ENCODE measurements at regions not wholly inside any gene's neighbourhood (a gene's known extent, or its start where the extent isn't known, plus 50 kb on each side); places are given as distances from the start of the nearest gene placed in this dataset.

DNA sequence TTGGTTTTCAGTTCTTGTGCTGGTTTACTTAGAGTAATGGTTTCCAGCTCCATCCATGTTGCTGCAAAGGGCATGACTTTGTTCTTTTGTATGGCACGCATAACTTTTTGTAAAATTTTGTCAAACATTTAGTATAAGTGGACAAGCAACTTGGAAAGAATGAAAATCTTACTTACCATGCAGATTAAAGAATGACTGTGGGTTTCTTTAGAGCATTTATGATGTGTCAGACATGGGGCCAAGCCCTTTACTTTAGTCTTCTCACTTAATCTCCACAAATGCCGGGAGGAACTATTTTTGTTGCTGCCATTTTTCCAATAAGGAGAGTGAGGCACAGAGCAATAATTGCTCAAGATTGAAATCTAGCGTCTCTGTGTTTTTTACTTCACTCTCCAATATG lies 652.5 kb upstream of the TBX3 start (continued):
- TF ChIP-seq, protein P1, sequence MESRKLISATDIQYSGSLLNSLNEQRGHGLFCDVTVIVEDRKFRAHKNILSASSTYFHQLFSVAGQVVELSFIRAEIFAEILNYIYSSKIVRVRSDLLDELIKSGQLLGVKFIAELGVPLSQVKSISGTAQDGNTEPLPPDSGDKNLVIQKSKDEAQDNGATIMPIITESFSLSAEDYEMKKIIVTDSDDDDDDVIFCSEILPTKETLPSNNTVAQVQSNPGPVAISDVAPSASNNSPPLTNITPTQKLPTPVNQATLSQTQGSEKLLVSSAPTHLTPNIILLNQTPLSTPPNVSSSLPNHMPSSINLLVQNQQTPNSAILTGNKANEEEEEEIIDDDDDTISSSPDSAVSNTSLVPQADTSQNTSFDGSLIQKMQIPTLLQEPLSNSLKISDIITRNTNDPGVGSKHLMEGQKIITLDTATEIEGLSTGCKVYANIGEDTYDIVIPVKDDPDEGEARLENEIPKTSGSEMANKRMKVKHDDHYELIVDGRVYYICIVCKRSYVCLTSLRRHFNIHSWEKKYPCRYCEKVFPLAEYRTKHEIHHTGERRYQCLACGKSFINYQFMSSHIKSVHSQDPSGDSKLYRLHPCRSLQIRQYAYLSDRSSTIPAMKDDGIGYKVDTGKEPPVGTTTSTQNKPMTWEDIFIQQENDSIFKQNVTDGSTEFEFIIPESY (IDR thresholded peaks at IDR 0.05; ENCODE audit: borderline replicate concordance, low read depth): no peak
- TF ChIP-seq RFX5 (IDR thresholded peaks at IDR 0.05; ENCODE audit: low read length) (no peak), FOXM1 (IDR thresholded peaks at IDR 0.05; ENCODE audit: low read depth) (no peak), CHD2 (IDR thresholded peaks at IDR 0.05; ENCODE audit: low read length, partially characterized antibody) (no peak), EZH2phosphoT487 (IDR thresholded peaks at IDR 0.05; ENCODE audit: borderline replicate concordance, low read depth) (no peak), ELF1 (IDR thresholded peaks at IDR 0.05) (no peak), SMC3 (IDR thresholded peaks at IDR 0.05; ENCODE audit: low read depth, low read length) (no peak), GABPA (IDR thresholded peaks at IDR 0.05; ENCODE audit: low read depth) (no peak), RCOR1 (IDR thresholded peaks at IDR 0.05; ENCODE audit: low read length) (no peak)
- TF ChIP-seq, protein P2, sequence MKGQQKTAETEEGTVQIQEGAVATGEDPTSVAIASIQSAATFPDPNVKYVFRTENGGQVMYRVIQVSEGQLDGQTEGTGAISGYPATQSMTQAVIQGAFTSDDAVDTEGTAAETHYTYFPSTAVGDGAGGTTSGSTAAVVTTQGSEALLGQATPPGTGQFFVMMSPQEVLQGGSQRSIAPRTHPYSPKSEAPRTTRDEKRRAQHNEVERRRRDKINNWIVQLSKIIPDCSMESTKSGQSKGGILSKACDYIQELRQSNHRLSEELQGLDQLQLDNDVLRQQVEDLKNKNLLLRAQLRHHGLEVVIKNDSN (IDR thresholded peaks at IDR 0.05; ENCODE audit: borderline replicate concordance, low read depth): no peak
- TF ChIP-seq, protein P3, sequence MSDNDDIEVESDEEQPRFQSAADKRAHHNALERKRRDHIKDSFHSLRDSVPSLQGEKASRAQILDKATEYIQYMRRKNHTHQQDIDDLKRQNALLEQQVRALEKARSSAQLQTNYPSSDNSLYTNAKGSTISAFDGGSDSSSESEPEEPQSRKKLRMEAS (IDR thresholded peaks at IDR 0.05; ENCODE audit: low read depth): no peak

DNA sequence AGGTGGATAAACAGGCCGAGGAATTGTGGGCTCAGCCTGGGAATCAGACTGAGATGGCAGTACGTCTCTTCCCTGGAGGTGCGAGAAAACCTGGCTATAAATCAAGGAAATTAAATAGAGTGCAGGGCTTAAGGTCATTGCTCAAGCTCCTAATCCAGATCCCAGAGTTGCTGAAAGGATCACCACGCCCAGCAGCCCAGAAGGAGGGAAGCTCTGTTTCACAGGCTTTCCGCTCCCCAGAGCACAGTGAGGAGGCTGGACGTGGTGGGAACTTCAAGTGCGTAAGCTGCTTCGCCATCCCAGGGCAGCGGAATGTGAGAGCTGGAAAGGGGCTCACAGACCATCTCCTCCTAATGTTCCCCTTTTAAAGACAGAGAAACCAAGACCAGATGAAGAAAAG lies 651.6 kb upstream of the TBX3 start:
- Histone ChIP-seq H3K4me2 (no peak overlapping the region), H3K4me1 (ENCODE audit: control insufficient read depth in 1 of 2, insufficient read depth in 2 of 2, low read depth in 1 of 2, low read length in 1 of 2) (peaks cover 2 to 5% of the 10 kb centered on the region in 2 experiments; a peak in 2 of 4 replicates), H2AFZ (ENCODE audit: low read depth) (no peak overlapping the region), H3K27ac (ENCODE audit: low read depth in 2 of 2, low read length in 1 of 2) (no peak overlapping the region), H3F3A (replicated peaks; ENCODE audit: insufficient read depth) (peaks cover 8% of the 10 kb centered on the region), H3K9ac (no peak overlapping the region), H3K4me3 (ENCODE audit: low read depth in 2 of 2, low read length in 1 of 2) (no peak overlapping the region), H3K79me2 (ENCODE audit: insufficient read depth) (no peaks in the 10 kb centered on the region), H3K36me3 (replicated peaks in 1 of 2; ENCODE audit: control insufficient read depth in 1 of 2, insufficient read depth in 2 of 2, low read length in 1 of 2) (no peaks in the 10 kb centered on the region), H3K27me3 (ENCODE audit: insufficient read depth) (no peaks in the 10 kb centered on the region), H3K9me3 (no peaks in the 10 kb centered on the region), H4K20me1 (ENCODE audit: insufficient read depth) (no peaks in the 10 kb centered on the region), H3K9me2 (no peaks in the 10 kb centered on the region)
- no peak for DNase-seq
- TF ChIP-seq SIN3A (IDR thresholded peaks at IDR 0.05; ENCODE audit: borderline replicate concordance, low read depth, low read length) (no peak), FOXJ3 (CRISPR knock-in tag; IDR thresholded peaks at IDR 0.05) (no peak), GATA2 (CRISPR knock-in tag; IDR thresholded peaks at IDR 0.05) (no peak), FOXM1 (IDR thresholded peaks at IDR 0.05; ENCODE audit: low read depth) (no peak), CHD2 (IDR thresholded peaks at IDR 0.05; ENCODE audit: low read length, partially characterized antibody) (no peak), JUND (IDR thresholded peaks at IDR 0.05) (no peak), POLR2AphosphoS5 (IDR thresholded peaks at IDR 0.05; ENCODE audit: low read depth, low read length) (no peak), NRF1 (IDR thresholded peaks at IDR 0.05; ENCODE audit: low read depth, low read length) (no peak), FOSL2 (IDR thresholded peaks at IDR 0.05; ENCODE audit: borderline replicate concordance, low read depth) (no peak), MEF2A (IDR thresholded peaks at IDR 0.05; ENCODE audit: borderline replicate concordance, low read depth) (no peak)
- TF ChIP-seq, protein P3 (IDR thresholded peaks at IDR 0.05; ENCODE audit: low read depth): no peak
- TF ChIP-seq, protein P4, sequence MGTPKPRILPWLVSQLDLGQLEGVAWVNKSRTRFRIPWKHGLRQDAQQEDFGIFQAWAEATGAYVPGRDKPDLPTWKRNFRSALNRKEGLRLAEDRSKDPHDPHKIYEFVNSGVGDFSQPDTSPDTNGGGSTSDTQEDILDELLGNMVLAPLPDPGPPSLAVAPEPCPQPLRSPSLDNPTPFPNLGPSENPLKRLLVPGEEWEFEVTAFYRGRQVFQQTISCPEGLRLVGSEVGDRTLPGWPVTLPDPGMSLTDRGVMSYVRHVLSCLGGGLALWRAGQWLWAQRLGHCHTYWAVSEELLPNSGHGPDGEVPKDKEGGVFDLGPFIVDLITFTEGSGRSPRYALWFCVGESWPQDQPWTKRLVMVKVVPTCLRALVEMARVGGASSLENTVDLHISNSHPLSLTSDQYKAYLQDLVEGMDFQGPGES (IDR thresholded peaks at IDR 0.05; ENCODE audit: low read depth, low read length): no peak
- TF ChIP-seq, protein P5, sequence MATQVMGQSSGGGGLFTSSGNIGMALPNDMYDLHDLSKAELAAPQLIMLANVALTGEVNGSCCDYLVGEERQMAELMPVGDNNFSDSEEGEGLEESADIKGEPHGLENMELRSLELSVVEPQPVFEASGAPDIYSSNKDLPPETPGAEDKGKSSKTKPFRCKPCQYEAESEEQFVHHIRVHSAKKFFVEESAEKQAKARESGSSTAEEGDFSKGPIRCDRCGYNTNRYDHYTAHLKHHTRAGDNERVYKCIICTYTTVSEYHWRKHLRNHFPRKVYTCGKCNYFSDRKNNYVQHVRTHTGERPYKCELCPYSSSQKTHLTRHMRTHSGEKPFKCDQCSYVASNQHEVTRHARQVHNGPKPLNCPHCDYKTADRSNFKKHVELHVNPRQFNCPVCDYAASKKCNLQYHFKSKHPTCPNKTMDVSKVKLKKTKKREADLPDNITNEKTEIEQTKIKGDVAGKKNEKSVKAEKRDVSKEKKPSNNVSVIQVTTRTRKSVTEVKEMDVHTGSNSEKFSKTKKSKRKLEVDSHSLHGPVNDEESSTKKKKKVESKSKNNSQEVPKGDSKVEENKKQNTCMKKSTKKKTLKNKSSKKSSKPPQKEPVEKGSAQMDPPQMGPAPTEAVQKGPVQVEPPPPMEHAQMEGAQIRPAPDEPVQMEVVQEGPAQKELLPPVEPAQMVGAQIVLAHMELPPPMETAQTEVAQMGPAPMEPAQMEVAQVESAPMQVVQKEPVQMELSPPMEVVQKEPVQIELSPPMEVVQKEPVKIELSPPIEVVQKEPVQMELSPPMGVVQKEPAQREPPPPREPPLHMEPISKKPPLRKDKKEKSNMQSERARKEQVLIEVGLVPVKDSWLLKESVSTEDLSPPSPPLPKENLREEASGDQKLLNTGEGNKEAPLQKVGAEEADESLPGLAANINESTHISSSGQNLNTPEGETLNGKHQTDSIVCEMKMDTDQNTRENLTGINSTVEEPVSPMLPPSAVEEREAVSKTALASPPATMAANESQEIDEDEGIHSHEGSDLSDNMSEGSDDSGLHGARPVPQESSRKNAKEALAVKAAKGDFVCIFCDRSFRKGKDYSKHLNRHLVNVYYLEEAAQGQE (IDR thresholded peaks at IDR 0.05; ENCODE audit: low read depth, low read length): no peak
- TF ChIP-seq, protein P2 (IDR thresholded peaks at IDR 0.05; ENCODE audit: borderline replicate concordance, low read depth): no peak
- ChIA-PET POLR2A (no interaction called here), CTCF (interaction anchor here (1.2 to 1.7 kb wide), 2 partner anchors 9 to 11 kb away, joined by 3 to 4 read pairs; no protein-coding TSS in a partner anchor)
- 94% methylated on average over 9 of the region's 9 CpGs for WGBS (ENCODE audit: low lambda C conversion rate)

Measured in SK-N-SH (cell line).